OCI-LY7 (cell line): ENCODE measurements at regions not wholly inside any gene's neighbourhood (a gene's known extent, or its start where the extent isn't known, plus 50 kb on each side); places are given as distances from the start of the nearest gene placed in this dataset.

Experiments
- BruUV-seq: library from RNA; stranded (reverse); fragments of 400-500 nt; replicated peaks from 2 replicates; lab custom pipeline; 2021; lab: Mats Ljungman, UMichigan
- CTCF ChIA-PET: fragments of 300-600 bp; sonication (Branson Sonifier 250); formaldehyde crosslinking; loops from one replicate; lab custom pipeline; 2022; ENCODE audit warnings: antibody characterized with exemption; ENCODE audit not compliant: unreplicated experiment; lab: Charles Lee
- POLR2A ChIA-PET: fragments of 300-600 bp; sonication (Branson Sonifier 250); formaldehyde crosslinking; loops from one replicate; lab custom pipeline; 2022; ENCODE audit warnings: antibody characterized with exemption; lab: Charles Lee
- DNase-seq: peaks from one replicate; pipeline ENCODE4 v3.0.0-alpha.2; 2015; ENCODE audit warnings: low spot score
- H2AFZ ChIP-seq: fragments of 200-600 bp; sonication (generic), shearing (Covaris generic); 2 replicates; pipeline ENCODE4 v1.6.1; 2014; ENCODE audit warnings: mild to moderate bottlenecking, antibody characterized with exemption, low read length, moderate library complexity
- H3K27ac ChIP-seq: fragments of 200-600 bp; sonication (generic); 2 replicates; pipeline ENCODE4 v1.5.1; 2014; ENCODE audit warnings: mixed run types, low read depth, mild to moderate bottlenecking, moderate library complexity, low read length, inconsistent platforms; ENCODE audit not compliant: poor library complexity, severe bottlenecking
- H3K36me3 ChIP-seq: fragments of 200-600 bp; sonication (generic); 2 replicates; pipeline ENCODE4 v1.6.1; 2014; ENCODE audit warnings: mild to moderate bottlenecking, antibody characterized with exemption, low read length, moderate library complexity, mixed read lengths; ENCODE audit not compliant: insufficient read depth
- H3K4me1 ChIP-seq: fragments of 200-600 bp; sonication (generic); 2 replicates; pipeline ENCODE4 v1.5.1; 2014; ENCODE audit warnings: mild to moderate bottlenecking, low read length; ENCODE audit not compliant: insufficient read depth, poor library complexity, severe bottlenecking
- H3K4me2 ChIP-seq: fragments of 200-600 bp; sonication (generic); 2 replicates; pipeline ENCODE4 v1.6.1; 2014; ENCODE audit warnings: mild to moderate bottlenecking, low read length
- H3K4me3 ChIP-seq: fragments of 200-600 bp; sonication (generic); 2 replicates; pipeline ENCODE4 v1.5.1; 2014; ENCODE audit warnings: mild to moderate bottlenecking, low read depth, low read length; ENCODE audit not compliant: poor library complexity, severe bottlenecking
- H3K79me2 ChIP-seq: fragments of 200-600 bp; sonication (generic); 2 replicates; pipeline ENCODE4 v1.6.1; 2016; ENCODE audit warnings: low read depth, mild to moderate bottlenecking, low read length, moderate library complexity, mixed read lengths; ENCODE audit not compliant: insufficient read depth
- H3K9me2 ChIP-seq: fragments of 200-600 bp; sonication (generic); 2 replicates; pipeline ENCODE4 v1.6.1; 2016; ENCODE audit warnings: mild to moderate bottlenecking, low read length, mixed read lengths; ENCODE audit not compliant: insufficient read depth
- H3K9me3 ChIP-seq: fragments of 200-600 bp; sonication (generic); 2 replicates; pipeline ENCODE4 v1.6.1; 2014; ENCODE audit warnings: mild to moderate bottlenecking, mixed run types, low read length, mixed read lengths
- H4K20me1 ChIP-seq: fragments of 200-600 bp; sonication (generic); 2 replicates; pipeline ENCODE4 v1.6.1; 2014; ENCODE audit warnings: mild to moderate bottlenecking, antibody characterized with exemption, low read length, moderate library complexity, mixed read lengths; ENCODE audit not compliant: insufficient read depth
- EZH2phosphoT487 ChIP-seq: fragments of 200-600 bp; sonication (generic); IDR thresholded peaks from 2 replicates; pipeline ENCODE4 v1.6.1; 2018; ENCODE audit warnings: low read depth, borderline replicate concordance, mild to moderate bottlenecking, mixed run types, antibody characterized with exemption, low read length, moderate library complexity, mixed read lengths
- intact Hi-C: fragments of 100-400 bp; cut with micrococcal nuclease; formaldehyde crosslinking; loops from one replicate; pipeline ENCODE4 v1.10.0; 2022; ENCODE audit not compliant: unreplicated experiment
- TF ChIP-seq, protein P1 (sequence below): fragments of 200-600 bp; sonication (generic); conservative IDR thresholded peaks from 2 replicates; pipeline ENCODE4 v1.5.1; 2014; ENCODE audit warnings: mild to moderate bottlenecking, antibody characterized with exemption, low read length, moderate library complexity, mixed read lengths

DNA sequence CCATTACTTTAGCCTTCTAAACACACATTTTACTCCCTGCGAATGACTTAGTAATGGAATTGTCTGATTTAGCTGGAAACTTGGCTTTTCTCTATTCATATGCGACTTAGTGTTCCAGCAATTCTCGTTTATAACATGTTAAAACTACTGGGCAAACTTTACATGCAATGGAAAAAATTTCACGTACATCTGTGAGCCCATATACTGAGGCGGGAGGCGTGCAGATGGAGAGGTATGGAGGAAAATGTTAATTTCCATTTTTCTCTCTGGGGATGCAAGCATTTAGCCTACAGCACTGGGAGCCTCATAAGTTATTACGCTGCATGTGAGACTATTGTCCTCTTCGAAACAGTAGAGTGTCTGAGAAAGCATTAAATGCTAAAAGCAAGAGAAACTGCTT lies 591.5 kb upstream of the ANKRD30A start:
- H3K27ac ChIP-seq: no peak overlapping the region
- intact Hi-C loops: loop anchor here (10.0 kb wide), 1 partner anchor 889 kb away; the partner anchor contains the start of gene FZD8
- POLR2A ChIA-PET: interaction anchor here (1.4 kb wide), 1 partner anchor 23 kb away, joined by 3 read pairs; no protein-coding TSS in a partner anchor

DNA sequence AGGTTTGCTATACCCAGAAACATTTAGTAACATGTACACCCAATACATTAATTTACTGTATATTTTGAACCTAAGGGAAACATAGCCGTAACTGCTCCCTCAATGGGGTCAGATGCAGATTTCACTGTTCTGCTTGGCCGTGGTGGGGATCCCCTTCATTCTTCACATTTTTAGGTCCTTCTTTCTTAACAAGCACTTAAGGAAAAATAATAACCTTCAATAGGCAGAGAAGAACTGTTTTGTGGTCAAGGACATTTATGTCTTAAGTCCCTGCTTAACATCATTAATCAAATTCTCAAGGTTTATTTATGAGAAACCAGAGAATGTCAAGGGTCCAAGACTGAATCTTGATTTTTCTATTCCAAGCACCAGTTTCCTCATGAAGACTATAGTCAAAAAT lies 592.1 kb upstream of the ANKRD30A start:
- POLR2A ChIA-PET: no interaction called here
- intact Hi-C loops: loop anchor here (10.0 kb wide), 1 partner anchor 889 kb away; the partner anchor contains the start of gene FZD8
- Histone ChIP-seq H3K79me2 (no peaks in the 10 kb centered on the region), H3K9me2 (no peaks in the 10 kb centered on the region), H3K4me1 (peaks cover 16% of the 10 kb centered on the region), H3K9me3 (no peaks in the 10 kb centered on the region), H4K20me1 (no peaks in the 10 kb centered on the region), H3K4me3 (no peak overlapping the region), H3K36me3 (no peaks in the 10 kb centered on the region), H3K27ac (no peak overlapping the region), H3K4me2 (no peak overlapping the region), H2AFZ (no peak overlapping the region)
- CTCF ChIA-PET: no interaction called here
- DNase-seq: no peak
- TF ChIP-seq, protein P1, sequence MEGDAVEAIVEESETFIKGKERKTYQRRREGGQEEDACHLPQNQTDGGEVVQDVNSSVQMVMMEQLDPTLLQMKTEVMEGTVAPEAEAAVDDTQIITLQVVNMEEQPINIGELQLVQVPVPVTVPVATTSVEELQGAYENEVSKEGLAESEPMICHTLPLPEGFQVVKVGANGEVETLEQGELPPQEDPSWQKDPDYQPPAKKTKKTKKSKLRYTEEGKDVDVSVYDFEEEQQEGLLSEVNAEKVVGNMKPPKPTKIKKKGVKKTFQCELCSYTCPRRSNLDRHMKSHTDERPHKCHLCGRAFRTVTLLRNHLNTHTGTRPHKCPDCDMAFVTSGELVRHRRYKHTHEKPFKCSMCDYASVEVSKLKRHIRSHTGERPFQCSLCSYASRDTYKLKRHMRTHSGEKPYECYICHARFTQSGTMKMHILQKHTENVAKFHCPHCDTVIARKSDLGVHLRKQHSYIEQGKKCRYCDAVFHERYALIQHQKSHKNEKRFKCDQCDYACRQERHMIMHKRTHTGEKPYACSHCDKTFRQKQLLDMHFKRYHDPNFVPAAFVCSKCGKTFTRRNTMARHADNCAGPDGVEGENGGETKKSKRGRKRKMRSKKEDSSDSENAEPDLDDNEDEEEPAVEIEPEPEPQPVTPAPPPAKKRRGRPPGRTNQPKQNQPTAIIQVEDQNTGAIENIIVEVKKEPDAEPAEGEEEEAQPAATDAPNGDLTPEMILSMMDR: no peak
- no peak for TF ChIP-seq EZH2phosphoT487
- BruUV-seq: no TSS peak

More for the DNA sequence above, 591.5 kb upstream of the ANKRD30A start:
- H3K4me2 ChIP-seq: 0 out of 2 replicates have a peak overlapping the region, but pooled peaks have one; percentile 32
- no peak for TF ChIP-seq EZH2phosphoT487
- no peak overlapping the region for H2AFZ ChIP-seq
- peaks cover 16% of the 10 kb centered on the region for H3K4me1 ChIP-seq
- H3K4me3 ChIP-seq: no peak overlapping the region
- H3K9me2 ChIP-seq: no peaks in the 10 kb centered on the region
- DNase-seq: no peak
- H3K36me3 ChIP-seq: no peaks in the 10 kb centered on the region
- no peaks in the 10 kb centered on the region for H3K79me2 ChIP-seq
- CTCF ChIA-PET: no interaction called here
- BruUV-seq: no TSS peak
- no peaks in the 10 kb centered on the region for H4K20me1 ChIP-seq
- H3K9me3 ChIP-seq: no peaks in the 10 kb centered on the region

DNA sequence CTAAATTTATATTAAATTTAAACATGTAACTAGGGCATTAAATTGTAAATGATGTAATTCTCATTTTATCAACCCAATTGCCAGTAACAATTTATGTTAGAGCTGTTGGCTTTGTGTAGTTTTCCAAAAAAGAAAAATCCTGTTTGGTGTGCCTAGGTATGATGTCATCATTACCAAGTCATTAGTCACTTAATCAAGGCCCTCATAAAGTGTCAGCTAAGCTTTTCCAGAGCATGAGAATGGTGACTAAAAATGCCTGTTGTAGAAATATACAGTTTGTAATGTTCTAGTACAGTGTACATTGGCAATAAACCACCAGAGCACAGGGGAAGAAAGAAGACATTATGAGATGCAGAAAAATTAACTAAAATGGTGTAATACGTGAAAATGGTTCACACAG lies 593.8 kb upstream of the ANKRD30A start:
- H3K4me2 ChIP-seq: no peak overlapping the region
- no peaks in the 10 kb centered on the region for H3K9me2 ChIP-seq
- CTCF ChIA-PET: no interaction called here
- no peaks in the 10 kb centered on the region for H3K79me2 ChIP-seq
- no peak overlapping the region for H2AFZ ChIP-seq
- no peak overlapping the region for H3K27ac ChIP-seq
- intact Hi-C loops: loop anchor here (10.0 kb wide), 1 partner anchor 887 kb away; the partner anchor contains the start of gene FZD8
- no peak overlapping the region for H3K4me3 ChIP-seq
- TF ChIP-seq, protein P1: no peak
- no peak for TF ChIP-seq EZH2phosphoT487
- POLR2A ChIA-PET: interaction anchor here (0.7 kb wide), 1 partner anchor 1355 kb away, joined by 5 read pairs; no protein-coding TSS in a partner anchor
- no peaks in the 10 kb centered on the region for H3K9me3 ChIP-seq
- DNase-seq: no peak
- no TSS peak for BruUV-seq
- no peaks in the 10 kb centered on the region for H4K20me1 ChIP-seq
- peaks cover 16% of the 10 kb centered on the region for H3K4me1 ChIP-seq
- H3K36me3 ChIP-seq: no peaks in the 10 kb centered on the region
